KMS-11 (cell line): ENCODE measurements at regions not wholly inside any gene's neighbourhood (a gene's known extent, or its start where the extent isn't known, plus 50 kb on each side); places are given as distances from the start of the nearest gene placed in this dataset.

Source experiments
- H2AFZ ChIP-seq: fragments of 200-600 bp; sonication (generic); 2 replicates; pipeline ENCODE4 v1.6.1; 2016; ENCODE audit warnings: antibody characterized with exemption, mixed run types, low read depth
- H3K27ac ChIP-seq: fragments of 200-600 bp; sonication (generic); 2 replicates; pipeline ENCODE4 v1.6.1; 2016; ENCODE audit warnings: mild to moderate bottlenecking, mixed run types
- H3K27me3 ChIP-seq: fragments of 200-600 bp; sonication (generic); 2 replicates; pipeline ENCODE4 v1.6.1; 2017; ENCODE audit warnings: mild to moderate bottlenecking, low read depth, mixed run types, moderate library complexity; ENCODE audit not compliant: insufficient read depth
- H3K36me3 ChIP-seq: fragments of 200-600 bp; sonication (generic); 2 replicates; pipeline ENCODE4 v1.6.1; 2017; ENCODE audit warnings: mild to moderate bottlenecking, mixed run types; ENCODE audit not compliant: insufficient read depth
- H3K4me1 ChIP-seq: fragments of 200-600 bp; sonication (generic); 2 replicates; pipeline ENCODE4 v1.6.1; 2016; ENCODE audit warnings: mild to moderate bottlenecking, low read depth, mixed run types; ENCODE audit not compliant: poor library complexity, severe bottlenecking
- H3K4me2 ChIP-seq: fragments of 200-600 bp; sonication (generic); 2 replicates; pipeline ENCODE4 v1.7.0; 2016; ENCODE audit warnings: mild to moderate bottlenecking, mixed run types
- H3K4me3 ChIP-seq: fragments of 200-600 bp; sonication (generic); IDR thresholded peaks from 2 replicates; pipeline ENCODE4 v1.6.1; 2017; ENCODE audit warnings: low read depth, low read length, mixed read lengths; ENCODE audit not compliant: insufficient read depth
- H3K79me2 ChIP-seq: fragments of 200-600 bp; sonication (generic); 2 replicates; pipeline ENCODE4 v1.6.1; 2016; ENCODE audit warnings: low read depth, mixed run types; ENCODE audit not compliant: insufficient read depth
- H3K9ac ChIP-seq: fragments of 200-600 bp; sonication (generic); 2 replicates; pipeline ENCODE4 v1.6.1; 2016; ENCODE audit warnings: mild to moderate bottlenecking, mixed run types
- H4K20me1 ChIP-seq: fragments of 200-600 bp; sonication (generic); 2 replicates; pipeline ENCODE4 v1.6.1; 2016; ENCODE audit warnings: mild to moderate bottlenecking, mixed run types; ENCODE audit not compliant: insufficient read depth
- CTCF ChIP-seq: fragments of 200-600 bp; sonication (generic); conservative IDR thresholded peaks from 2 replicates; pipeline ENCODE4 v1.6.1; 2017; ENCODE audit warnings: low read depth, mild to moderate bottlenecking, antibody characterized with exemption, low read length, moderate library complexity, mixed read lengths

- H4K20me1 ChIP-seq, result no peaks in the 10 kb centered on the region
- no peak overlapping the region for H3K4me3 ChIP-seq
- no peak for TF ChIP-seq CTCF
- no peaks in the 10 kb centered on the region for H3K79me2 ChIP-seq
- H2AFZ ChIP-seq, result no peak overlapping the region
- H3K27ac ChIP-seq, result no peak overlapping the region
- no peak overlapping the region for H3K9ac ChIP-seq
- H3K36me3 ChIP-seq, result no peaks in the 10 kb centered on the region
- H3K27me3 ChIP-seq, result no peaks in the 10 kb centered on the region
- no peaks in the 10 kb centered on the region for H3K4me1 ChIP-seq
- no peak overlapping the region for H3K4me2 ChIP-seq
Observed at GRCh38 chr2:111652038-111652437, 232.0 kb downstream of the ANAPC1 start.

GRCh38 chr2:111652681-111653080 lies 231.3 kb downstream of the ANAPC1 start:
- no peak overlapping the region for H3K4me3 ChIP-seq
- H3K4me2 ChIP-seq, result no peak overlapping the region
- H3K79me2 ChIP-seq, result no peaks in the 10 kb centered on the region
- TF ChIP-seq CTCF, result no peak
- no peaks in the 10 kb centered on the region for H3K27me3 ChIP-seq
- H3K4me1 ChIP-seq, result no peaks in the 10 kb centered on the region
- H2AFZ ChIP-seq, result no peak overlapping the region
- H3K9ac ChIP-seq, result no peak overlapping the region
- no peaks in the 10 kb centered on the region for H4K20me1 ChIP-seq
- H3K27ac ChIP-seq, result no peak overlapping the region
- no peaks in the 10 kb centered on the region for H3K36me3 ChIP-seq

GRCh38 chr2:111653103-111653624 lies 230.8 kb downstream of the ANAPC1 start:
- no peaks in the 10 kb centered on the region for H4K20me1 ChIP-seq
- H3K4me2 ChIP-seq, result no peak overlapping the region
- H3K9ac ChIP-seq, result no peak overlapping the region
- H3K27ac ChIP-seq, result no peak overlapping the region
- no peaks in the 10 kb centered on the region for H3K79me2 ChIP-seq
- no peaks in the 10 kb centered on the region for H3K27me3 ChIP-seq
- H3K4me3 ChIP-seq, result no peak overlapping the region
- H3K4me1 ChIP-seq, result no peaks in the 10 kb centered on the region
- H2AFZ ChIP-seq, result no peak overlapping the region
- no peak for TF ChIP-seq CTCF
- no peaks in the 10 kb centered on the region for H3K36me3 ChIP-seq

GRCh38 chr2:111653913-111654312 lies 230.1 kb downstream of the ANAPC1 start:
- Histone ChIP-seq H3K9ac (no peak overlapping the region), H3K4me1 (peaks cover 4% of the 10 kb centered on the region), H3K27me3 (no peaks in the 10 kb centered on the region), H3K4me3 (no peak overlapping the region), H3K27ac (no peak overlapping the region), H3K4me2 (no peak overlapping the region), H2AFZ (no peak overlapping the region), H4K20me1 (no peaks in the 10 kb centered on the region), H3K36me3 (no peaks in the 10 kb centered on the region), H3K79me2 (no peaks in the 10 kb centered on the region)
- TF ChIP-seq CTCF, result no peak

- Histone ChIP-seq H3K79me2 (no peaks in the 10 kb centered on the region), H3K4me1 (peaks cover 13% of the 10 kb centered on the region), H3K9ac (no peak overlapping the region), H3K4me2 (no peak overlapping the region), H4K20me1 (no peaks in the 10 kb centered on the region), H3K4me3 (no peak overlapping the region), H3K36me3 (no peaks in the 10 kb centered on the region), H2AFZ (no peak overlapping the region), H3K27me3 (no peaks in the 10 kb centered on the region), H3K27ac (no peak overlapping the region)
- TF ChIP-seq CTCF, result no peak
Observed at GRCh38 chr2:111654829-111655228, 229.2 kb downstream of the ANAPC1 start.
